ENCODE measurements at regions not wholly inside any gene's neighbourhood (a gene's known extent, or its start where the extent isn't known, plus 50 kb on each side); places are given as distances from the start of the nearest gene placed in this dataset.

- no peak overlapping the region for H3K9ac ChIP-seq (ENCODE audit: low read depth in 1 of 2, low read length in 2 of 2)
- peaks cover 0 to 3% of the 10 kb centered on the region in 2 donors for H3K27me3 ChIP-seq (ENCODE audit: control insufficient read depth in 1 of 2, insufficient read depth in 2 of 2, low read length in 2 of 2)
- peaks cover 0 to 8% of the 10 kb centered on the region in 2 donors for H3K9me3 ChIP-seq (ENCODE audit: control insufficient read depth in 1 of 2, low read length in 2 of 2)
- H3K4me1 ChIP-seq (ENCODE audit: control insufficient read depth in 1 of 2, insufficient read depth in 2 of 2, low read length in 2 of 2), result peaks cover 6 to 7% of the 10 kb centered on the region in 2 donors
- no peaks in the 10 kb centered on the region for H3K36me3 ChIP-seq (ENCODE audit: control insufficient read depth in 1 of 2, insufficient read depth in 2 of 2, low read length in 2 of 2)
- H3K4me3 ChIP-seq (ENCODE audit: low read depth in 1 of 2, low read length in 2 of 2), result no peak overlapping the region
- no peak overlapping the region for H3K27ac ChIP-seq (ENCODE audit: low read depth, low read length)
Measured at GRCh38 chr14:104291123-104292000, 153.0 kb downstream of the KIF26A start.

DNA sequence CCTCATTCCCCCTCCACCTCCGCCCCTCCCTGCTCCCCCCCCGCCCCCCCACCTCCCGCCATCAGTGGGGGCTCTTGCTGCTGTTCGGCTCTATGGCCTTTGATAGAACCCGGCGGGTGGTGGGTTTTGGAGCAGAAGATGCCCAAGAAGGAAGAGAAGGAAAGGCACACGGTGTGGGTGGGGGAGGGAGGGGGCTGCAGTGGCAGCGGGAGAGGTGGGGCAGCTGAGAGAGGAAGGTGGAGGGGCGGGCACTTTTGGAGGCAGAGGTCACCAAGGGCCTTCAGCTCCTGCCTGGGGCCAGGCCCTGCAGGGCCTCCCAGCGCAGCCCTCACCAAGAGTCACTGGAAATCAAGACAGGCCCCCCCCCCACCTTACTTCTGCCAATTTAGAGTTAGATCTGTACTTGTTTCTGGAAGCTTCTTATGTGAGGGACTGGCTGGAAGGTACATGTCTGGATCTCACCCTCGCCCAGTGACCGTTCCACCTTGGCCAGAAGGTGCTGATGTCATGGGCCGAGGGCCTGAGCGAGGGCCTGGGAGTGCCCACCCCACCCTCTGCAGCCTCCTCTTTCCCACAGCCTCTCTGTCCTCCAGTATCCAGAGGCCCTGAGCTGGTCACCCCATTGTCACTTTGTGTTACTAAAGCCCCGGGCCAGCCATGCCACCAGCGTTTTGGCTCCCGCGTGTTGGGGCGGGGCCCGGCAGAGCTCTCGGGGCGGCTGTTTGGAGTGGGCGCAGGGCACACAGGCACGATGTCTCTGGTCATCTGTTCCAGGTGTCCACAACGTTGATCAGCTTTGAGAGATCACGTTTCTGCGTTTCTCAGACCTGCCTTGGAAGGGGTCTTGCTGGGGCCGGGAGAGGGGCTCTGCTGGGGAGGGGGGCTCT, 153.9 kb downstream of the KIF26A start:
- H3K36me3 ChIP-seq (ENCODE audit: control insufficient read depth in 1 of 2, insufficient read depth in 2 of 2, low read length in 2 of 2), result no peaks in the 10 kb centered on the region
- no peak overlapping the region for H3K27ac ChIP-seq (ENCODE audit: low read depth, low read length)
- peaks cover 0 to 8% of the 10 kb centered on the region in 2 donors for H3K9me3 ChIP-seq (ENCODE audit: control insufficient read depth in 1 of 2, low read length in 2 of 2)
- no peak overlapping the region for H3K9ac ChIP-seq (ENCODE audit: low read depth in 1 of 2, low read length in 2 of 2)
- H3K4me3 ChIP-seq (ENCODE audit: low read depth in 1 of 2, low read length in 2 of 2), result no peak overlapping the region
- H3K4me1 ChIP-seq (ENCODE audit: control insufficient read depth in 1 of 2, insufficient read depth in 2 of 2, low read length in 2 of 2), result peaks cover 6 to 7% of the 10 kb centered on the region in 2 donors
- H3K27me3 ChIP-seq (ENCODE audit: control insufficient read depth in 1 of 2, insufficient read depth in 2 of 2, low read length in 2 of 2), result peaks cover 0 to 3% of the 10 kb centered on the region in 2 donors

DNA sequence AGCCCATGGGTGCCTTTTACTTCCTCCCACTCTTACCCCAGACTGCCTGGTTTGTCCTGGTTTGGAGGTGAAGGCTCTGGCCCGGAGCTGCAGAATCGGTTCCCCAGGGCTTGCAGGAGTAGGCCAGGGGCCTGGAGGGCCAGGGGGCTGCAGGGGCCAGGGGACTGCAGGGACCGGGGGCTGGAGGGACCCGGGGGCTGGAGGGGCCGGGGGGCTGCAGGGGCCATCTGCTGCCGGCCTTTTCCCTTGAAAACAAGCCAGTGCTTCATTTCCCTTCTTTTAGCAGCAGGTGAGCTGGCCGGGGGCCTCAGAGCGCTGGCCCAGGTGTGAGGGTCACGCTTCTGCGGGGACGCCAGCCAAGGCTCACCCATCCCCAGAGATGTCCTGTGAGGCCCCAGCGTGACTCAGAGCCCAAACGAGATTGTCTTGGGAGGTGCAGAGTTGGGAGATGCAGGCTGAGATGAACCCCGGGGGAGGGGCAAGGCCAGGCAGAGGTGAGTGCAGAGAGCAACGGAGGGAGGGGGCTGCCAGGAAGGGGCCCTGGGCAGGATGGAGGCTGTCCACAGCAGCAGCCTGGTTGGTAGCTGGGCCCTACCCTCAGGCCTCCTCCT, 154.9 kb downstream of the KIF26A start:
- Histone ChIP-seq H3K4me3 (ENCODE audit: low read depth in 1 of 2, low read length in 2 of 2) (no peak overlapping the region), H3K27ac (ENCODE audit: low read depth, low read length) (no peak overlapping the region), H3K36me3 (ENCODE audit: control insufficient read depth in 1 of 2, insufficient read depth in 2 of 2, low read length in 2 of 2) (no peaks in the 10 kb centered on the region), H3K9me3 (ENCODE audit: control insufficient read depth in 1 of 2, low read length in 2 of 2) (peaks cover 0 to 8% of the 10 kb centered on the region in 2 donors), H3K4me1 (ENCODE audit: control insufficient read depth in 1 of 2, insufficient read depth in 2 of 2, low read length in 2 of 2) (peaks cover 6 to 7% of the 10 kb centered on the region in 2 donors), H3K27me3 (ENCODE audit: control insufficient read depth in 1 of 2, insufficient read depth in 2 of 2, low read length in 2 of 2) (peaks cover 0 to 3% of the 10 kb centered on the region in 2 donors), H3K9ac (ENCODE audit: low read depth in 1 of 2, low read length in 2 of 2) (no peak overlapping the region)

- no peak overlapping the region for H3K27ac ChIP-seq (ENCODE audit: low read depth, low read length)
- peaks cover 0 to 3% of the 10 kb centered on the region in 2 donors for H3K27me3 ChIP-seq (ENCODE audit: control insufficient read depth in 1 of 2, insufficient read depth in 2 of 2, low read length in 2 of 2)
- no peak overlapping the region for H3K4me3 ChIP-seq (ENCODE audit: low read depth in 1 of 2, low read length in 2 of 2)
- peaks cover 0 to 3% of the 10 kb centered on the region in 2 donors for H3K9me3 ChIP-seq (ENCODE audit: control insufficient read depth in 1 of 2, low read length in 2 of 2)
- H3K36me3 ChIP-seq (ENCODE audit: control insufficient read depth in 1 of 2, insufficient read depth in 2 of 2, low read length in 2 of 2), result no peaks in the 10 kb centered on the region
- peaks cover 6 to 7% of the 10 kb centered on the region in 2 donors for H3K4me1 ChIP-seq (ENCODE audit: control insufficient read depth in 1 of 2, insufficient read depth in 2 of 2, low read length in 2 of 2)
- H3K9ac ChIP-seq (ENCODE audit: low read depth in 1 of 2, low read length in 2 of 2), result no peak overlapping the region
Measured at GRCh38 chr14:104293851-104294627, 155.7 kb downstream of the KIF26A start.

DNA sequence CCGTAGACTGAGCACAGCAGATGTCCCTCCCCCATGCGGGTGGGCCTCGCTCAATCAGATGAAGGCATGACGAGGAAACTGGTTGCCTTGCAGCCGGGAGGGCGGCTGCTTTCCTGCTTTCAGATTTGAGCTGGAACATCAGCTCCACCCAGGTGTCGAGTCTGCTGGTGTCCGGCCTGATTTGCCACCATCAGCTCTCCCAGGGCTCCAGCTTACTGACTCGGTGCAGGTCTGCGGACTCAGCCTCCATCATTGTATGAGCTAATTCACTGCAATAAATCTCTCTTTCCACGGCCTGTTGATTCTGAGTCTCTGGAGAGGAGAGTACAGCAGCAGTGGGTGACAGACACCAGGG, 156.2 kb downstream of the KIF26A start:
- Histone ChIP-seq H3K36me3 (ENCODE audit: control insufficient read depth in 1 of 2, insufficient read depth in 2 of 2, low read length in 2 of 2) (no peaks in the 10 kb centered on the region), H3K27ac (ENCODE audit: low read depth, low read length) (no peak overlapping the region), H3K4me3 (ENCODE audit: low read depth in 1 of 2, low read length in 2 of 2) (no peak overlapping the region), H3K27me3 (ENCODE audit: control insufficient read depth in 1 of 2, insufficient read depth in 2 of 2, low read length in 2 of 2) (peaks cover 0 to 3% of the 10 kb centered on the region in 2 donors), H3K9me3 (ENCODE audit: control insufficient read depth in 1 of 2, low read length in 2 of 2) (no peaks in the 10 kb centered on the region), H3K4me1 (ENCODE audit: control insufficient read depth in 1 of 2, insufficient read depth in 2 of 2, low read length in 2 of 2) (peaks cover 6 to 7% of the 10 kb centered on the region in 2 donors), H3K9ac (ENCODE audit: low read depth in 1 of 2, low read length in 2 of 2) (no peak overlapping the region)

DNA sequence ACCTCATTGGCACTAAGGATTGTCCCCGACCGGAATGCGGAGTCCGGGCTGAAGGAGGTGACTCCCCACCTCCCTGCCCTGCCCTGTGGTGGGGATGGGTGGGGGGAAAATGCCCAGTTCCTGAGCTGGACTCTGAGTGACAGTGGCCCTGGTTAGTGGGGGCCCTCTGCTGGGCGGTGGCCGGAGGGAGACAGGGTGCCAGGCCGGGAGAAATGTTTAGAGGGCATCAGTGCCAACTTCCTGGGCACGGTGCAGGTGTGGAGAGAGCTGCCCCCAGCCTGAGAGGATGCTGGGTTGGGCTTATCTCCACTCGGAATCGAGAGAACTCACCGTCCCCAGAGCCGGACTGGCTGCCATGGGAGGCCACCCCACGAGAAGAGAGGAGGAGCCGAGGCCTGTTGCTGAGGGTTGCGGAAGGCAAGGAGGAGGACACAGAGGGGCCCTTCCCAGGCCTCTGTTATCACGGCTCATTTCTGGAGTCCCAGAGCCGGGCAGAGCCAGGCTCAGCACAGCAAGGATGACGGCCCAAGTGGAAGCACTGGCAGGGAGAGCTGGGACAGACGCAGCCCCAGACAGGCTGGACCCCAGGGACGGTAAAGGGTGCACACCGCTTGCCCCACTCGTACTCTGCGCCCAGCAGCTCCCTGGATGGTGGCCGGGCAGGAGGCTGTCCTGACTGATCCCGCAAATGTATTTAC, 156.7 kb downstream of the KIF26A start:
- Histone ChIP-seq H3K27me3 (ENCODE audit: control insufficient read depth in 1 of 2, insufficient read depth in 2 of 2, low read length in 2 of 2) (peaks cover 0 to 3% of the 10 kb centered on the region in 2 donors), H3K9ac (ENCODE audit: low read depth in 1 of 2, low read length in 2 of 2) (no peak overlapping the region), H3K27ac (ENCODE audit: low read depth, low read length) (no peak overlapping the region), H3K9me3 (ENCODE audit: control insufficient read depth in 1 of 2, low read length in 2 of 2) (no peaks in the 10 kb centered on the region), H3K4me1 (ENCODE audit: control insufficient read depth in 1 of 2, insufficient read depth in 2 of 2, low read length in 2 of 2) (peaks cover 6 to 7% of the 10 kb centered on the region in 2 donors), H3K36me3 (ENCODE audit: control insufficient read depth in 1 of 2, insufficient read depth in 2 of 2, low read length in 2 of 2) (no peaks in the 10 kb centered on the region), H3K4me3 (ENCODE audit: low read depth in 1 of 2, low read length in 2 of 2) (no peak overlapping the region)

GRCh38 chr14:104295681-104296387, 157.4 kb downstream of the KIF26A start:
- H3K27me3 ChIP-seq (ENCODE audit: control insufficient read depth in 1 of 2, insufficient read depth in 2 of 2, low read length in 2 of 2), result peaks cover 0 to 3% of the 10 kb centered on the region in 2 donors
- no peaks in the 10 kb centered on the region for H3K36me3 ChIP-seq (ENCODE audit: control insufficient read depth in 1 of 2, insufficient read depth in 2 of 2, low read length in 2 of 2)
- no peak overlapping the region for H3K27ac ChIP-seq (ENCODE audit: low read depth, low read length)
- H3K4me1 ChIP-seq (ENCODE audit: control insufficient read depth in 1 of 2, insufficient read depth in 2 of 2, low read length in 2 of 2), result peaks cover 6 to 7% of the 10 kb centered on the region in 2 donors
- H3K9ac ChIP-seq (ENCODE audit: low read depth in 1 of 2, low read length in 2 of 2), result no peak overlapping the region
- no peaks in the 10 kb centered on the region for H3K9me3 ChIP-seq (ENCODE audit: control insufficient read depth in 1 of 2, low read length in 2 of 2)
- no peak overlapping the region for H3K4me3 ChIP-seq (ENCODE audit: low read depth in 1 of 2, low read length in 2 of 2)

- Histone ChIP-seq H3K36me3 (ENCODE audit: control insufficient read depth in 1 of 2, insufficient read depth in 2 of 2, low read length in 2 of 2) (no peaks in the 10 kb centered on the region), H3K9me3 (ENCODE audit: control insufficient read depth in 1 of 2, low read length in 2 of 2) (no peaks in the 10 kb centered on the region), H3K27me3 (ENCODE audit: control insufficient read depth in 1 of 2, insufficient read depth in 2 of 2, low read length in 2 of 2) (peaks cover 0 to 3% of the 10 kb centered on the region in 2 donors), H3K27ac (ENCODE audit: low read depth, low read length) (no peak overlapping the region), H3K4me3 (ENCODE audit: low read depth in 1 of 2, low read length in 2 of 2) (no peak overlapping the region), H3K9ac (ENCODE audit: low read depth in 1 of 2, low read length in 2 of 2) (no peak overlapping the region), H3K4me1 (ENCODE audit: control insufficient read depth in 1 of 2, insufficient read depth in 2 of 2, low read length in 2 of 2) (peaks cover 6 to 7% of the 10 kb centered on the region in 2 donors)
Measured at GRCh38 chr14:104296388-104297312, 158.3 kb downstream of the KIF26A start.

All from duodenal mucosa (tissue), 2 donors.